ENCODE measurements at regions not wholly inside any gene's neighbourhood (a gene's known extent, or its start where the extent isn't known, plus 50 kb on each side); places are given as distances from the start of the nearest gene placed in this dataset.

GRCh38 chr18:40046596-40046995, 1908.4 kb upstream of the PIK3C3 start:
- no peaks in the 10 kb centered on the region for H3K36me3 ChIP-seq
- no peaks in the 10 kb centered on the region for H3K27me3 ChIP-seq (replicated peaks; ENCODE audit: insufficient read depth)
- no peak for ATAC-seq (ENCODE audit: insufficient number of reproducible peaks, low FRiP score, low read depth)
- H3K9me3 ChIP-seq: no peaks in the 10 kb centered on the region
- H3K4me1 ChIP-seq (ENCODE audit: control insufficient read depth in 1 of 2, low read depth in 2 of 2): no peaks in the 10 kb centered on the region
- no peak for TF ChIP-seq CTCF (IDR thresholded peaks at IDR 0.05)
- H3K27ac ChIP-seq: no peak overlapping the region
- H3K4me3 ChIP-seq: no peak overlapping the region
- no peak for DNase-seq (ENCODE audit: low spot score)

DNA sequence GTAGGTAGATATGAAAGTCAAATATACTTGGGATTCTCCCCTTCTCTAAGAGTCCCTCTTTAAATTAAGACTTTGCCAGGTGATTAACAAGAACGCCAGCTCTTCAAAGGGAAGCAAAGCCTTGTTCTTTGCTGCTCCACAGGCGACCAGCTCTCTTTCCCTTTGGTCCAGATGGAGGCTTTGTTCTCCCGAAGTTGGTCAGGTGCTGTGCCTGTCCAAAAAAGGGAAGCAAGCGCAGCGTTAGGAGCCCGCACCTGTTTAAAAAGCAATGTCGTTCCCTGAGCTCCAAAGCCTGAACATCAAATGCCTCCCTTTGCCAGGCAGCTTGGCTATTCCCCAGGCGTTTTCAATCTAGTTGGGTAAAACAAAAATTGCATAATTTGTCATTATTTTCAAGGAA, 1913.1 kb upstream of the PIK3C3 start:
- Histone ChIP-seq H3K4me3 (no peak overlapping the region), H3K27me3 (replicated peaks; ENCODE audit: insufficient read depth) (no peaks in the 10 kb centered on the region), H3K36me3 (no peaks in the 10 kb centered on the region), H3K9me3 (no peaks in the 10 kb centered on the region), H3K4me1 (ENCODE audit: control insufficient read depth in 1 of 2, low read depth in 2 of 2) (no peaks in the 10 kb centered on the region), H3K27ac (no peak overlapping the region)
- ATAC-seq (ENCODE audit: insufficient number of reproducible peaks, low FRiP score, low read depth) (no peak), DNase-seq (ENCODE audit: low spot score) (no peak)
- no peak for TF ChIP-seq CTCF (IDR thresholded peaks at IDR 0.05)

DNA sequence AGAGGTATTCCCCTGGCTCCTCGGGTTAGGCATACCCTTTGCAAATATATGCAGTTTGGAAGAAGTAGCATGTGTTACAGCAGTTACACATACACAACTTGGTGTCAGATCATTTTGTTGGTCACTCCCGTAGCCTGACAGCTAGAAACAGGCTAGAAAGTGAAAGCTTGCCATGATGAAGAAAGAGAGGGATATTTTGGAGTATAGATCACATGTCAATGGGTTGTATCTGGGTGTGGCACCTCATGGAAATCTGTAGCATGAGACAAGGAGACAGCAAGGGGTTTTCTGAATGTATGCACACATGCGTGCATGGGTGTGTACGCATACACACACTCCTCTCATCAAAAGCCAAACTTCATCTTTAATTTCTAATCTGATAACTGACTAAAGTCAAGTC, 1914.5 kb upstream of the PIK3C3 start:
- Histone ChIP-seq H3K9me3 (no peaks in the 10 kb centered on the region), H3K27me3 (replicated peaks; ENCODE audit: insufficient read depth) (no peaks in the 10 kb centered on the region), H3K27ac (no peak overlapping the region), H3K36me3 (no peaks in the 10 kb centered on the region), H3K4me3 (no peak overlapping the region), H3K4me1 (ENCODE audit: control insufficient read depth in 1 of 2, low read depth in 2 of 2) (no peaks in the 10 kb centered on the region)
- DNase-seq (ENCODE audit: low spot score) (no peak), ATAC-seq (ENCODE audit: insufficient number of reproducible peaks, low FRiP score, low read depth) (no peak)
- no peak for TF ChIP-seq CTCF (IDR thresholded peaks at IDR 0.05)

- no peaks in the 10 kb centered on the region for H3K27me3 ChIP-seq (replicated peaks; ENCODE audit: insufficient read depth)
- no peak for TF ChIP-seq CTCF (IDR thresholded peaks at IDR 0.05)
- DNase-seq (ENCODE audit: low spot score) (no peak), ATAC-seq (ENCODE audit: insufficient number of reproducible peaks, low FRiP score, low read depth) (no peak)
- H3K9me3 ChIP-seq: no peaks in the 10 kb centered on the region
- no peak overlapping the region for H3K4me3 ChIP-seq
- H3K27ac ChIP-seq: no peak overlapping the region
- H3K36me3 ChIP-seq: no peaks in the 10 kb centered on the region
- no peaks in the 10 kb centered on the region for H3K4me1 ChIP-seq (ENCODE audit: control insufficient read depth in 1 of 2, low read depth in 2 of 2)
Measured at GRCh38 chr18:40037356-40037755, 1917.7 kb upstream of the PIK3C3 start.

- H3K4me3 ChIP-seq: no peak overlapping the region
Measured at GRCh38 chr18:40036861-40037260, 1918.2 kb upstream of the PIK3C3 start.

More at GRCh38 chr18:40036861-40037260, 1918.2 kb upstream of the PIK3C3 start:
- H3K36me3 ChIP-seq: no peaks in the 10 kb centered on the region
- no peak for DNase-seq (ENCODE audit: low spot score)
- no peak for TF ChIP-seq CTCF (IDR thresholded peaks at IDR 0.05)
- no peak for ATAC-seq (ENCODE audit: insufficient number of reproducible peaks, low FRiP score, low read depth)
- H3K9me3 ChIP-seq: no peaks in the 10 kb centered on the region
- H3K27ac ChIP-seq: no peak overlapping the region
- H3K4me1 ChIP-seq (ENCODE audit: control insufficient read depth in 1 of 2, low read depth in 2 of 2): no peaks in the 10 kb centered on the region
- no peaks in the 10 kb centered on the region for H3K27me3 ChIP-seq (replicated peaks; ENCODE audit: insufficient read depth)
